ENCODE measurements at regions not wholly inside any gene's neighbourhood (a gene's known extent, or its start where the extent isn't known, plus 50 kb on each side); places are given as distances from the start of the nearest gene placed in this dataset.
"Not testable (repeated sequence)": the region's sequence is repeated elsewhere in the genome, so short reads cannot be mapped to it uniquely, and the experiment has no call there.

- no peak for TF ChIP-seq POLR2A (IDR thresholded peaks at IDR 0.05; ENCODE audit: low read length)
- no peak for TF ChIP-seq GATA1 (IDR thresholded peaks at IDR 0.05; ENCODE audit: low read depth, low read length)
- no peak for DNase-seq
Measured at GRCh38 chr14:82805892-82806825, 1272.5 kb upstream of the SEL1L start.

GRCh38 chr14:82811246-82811645 is 1277.6 kb upstream of the SEL1L start:
- TF ChIP-seq GATA1 (IDR thresholded peaks at IDR 0.05; ENCODE audit: low read depth, low read length) (no peak), POLR2A (IDR thresholded peaks at IDR 0.05; ENCODE audit: low read length) (no peak)
- DNase-seq, result no peak

- not testable (repeated sequence) for DNase-seq
Measured at GRCh38 chr14:82814339-82814738, 1280.7 kb upstream of the SEL1L start.

- TF ChIP-seq POLR2A (IDR thresholded peaks at IDR 0.05; ENCODE audit: low read length) (no peak), GATA1 (IDR thresholded peaks at IDR 0.05; ENCODE audit: low read depth, low read length) (no peak)
- DNase-seq, result no peak
Measured at GRCh38 chr14:82830596-82830995, 1296.9 kb upstream of the SEL1L start.

- TF ChIP-seq GATA1 (IDR thresholded peaks at IDR 0.05; ENCODE audit: low read depth, low read length) (no peak), POLR2A (IDR thresholded peaks at IDR 0.05; ENCODE audit: low read length) (no peak)
Measured at GRCh38 chr14:82836256-82836950, 1302.8 kb upstream of the SEL1L start.

GRCh38 chr14:82837611-82838140 is 1304.0 kb upstream of the SEL1L start:
- DNase-seq, result no peak
- TF ChIP-seq POLR2A (IDR thresholded peaks at IDR 0.05; ENCODE audit: low read length) (no peak), GATA1 (IDR thresholded peaks at IDR 0.05; ENCODE audit: low read depth, low read length) (no peak)

More at GRCh38 chr14:82836256-82836950, 1302.8 kb upstream of the SEL1L start:
- no peak for DNase-seq

- no peak for DNase-seq
- no peak for TF ChIP-seq GATA1 (IDR thresholded peaks at IDR 0.05; ENCODE audit: low read depth, low read length)
Measured at GRCh38 chr14:82850576-82850975, 1316.9 kb upstream of the SEL1L start.

GRCh38 chr14:82854131-82854530 is 1320.5 kb upstream of the SEL1L start:
- TF ChIP-seq GATA1 (IDR thresholded peaks at IDR 0.05; ENCODE audit: low read depth, low read length) (no peak), POLR2A (IDR thresholded peaks at IDR 0.05; ENCODE audit: low read length) (no peak)

GRCh38 chr14:82854901-82855300 is 1321.2 kb upstream of the SEL1L start:
- no peak for DNase-seq
- TF ChIP-seq GATA1 (IDR thresholded peaks at IDR 0.05; ENCODE audit: low read depth, low read length) (no peak), POLR2A (IDR thresholded peaks at IDR 0.05; ENCODE audit: low read length) (no peak)

More at GRCh38 chr14:82854131-82854530, 1320.5 kb upstream of the SEL1L start:
- no peak for DNase-seq

- peak in 1 of 2 experiments; percentile 22 for DNase-seq
- TF ChIP-seq POLR2A (IDR thresholded peaks at IDR 0.05; ENCODE audit: low read length) (no peak), GATA1 (IDR thresholded peaks at IDR 0.05; ENCODE audit: low read depth, low read length) (no peak)
Measured at GRCh38 chr14:82855912-82856391, 1322.3 kb upstream of the SEL1L start.

- TF ChIP-seq POLR2A (IDR thresholded peaks at IDR 0.05; ENCODE audit: low read length), result no peak
- no peak for TF ChIP-seq GATA1 (IDR thresholded peaks at IDR 0.05; ENCODE audit: low read depth, low read length)
- no peak for DNase-seq
Measured at GRCh38 chr14:82861313-82861712, 1327.7 kb upstream of the SEL1L start.

- no peak for TF ChIP-seq GATA1 (IDR thresholded peaks at IDR 0.05; ENCODE audit: low read depth, low read length)
- TF ChIP-seq POLR2A (IDR thresholded peaks at IDR 0.05; ENCODE audit: low read length), result no peak
- DNase-seq, result peak; percentile 16 to 41
Measured at GRCh38 chr14:82872494-82872893, 1338.8 kb upstream of the SEL1L start.

- TF ChIP-seq POLR2A (IDR thresholded peaks at IDR 0.05; ENCODE audit: low read length) (no peak), GATA1 (IDR thresholded peaks at IDR 0.05; ENCODE audit: low read depth, low read length) (no peak)
- no peak for DNase-seq
Measured at GRCh38 chr14:82878951-82879350, 1345.3 kb upstream of the SEL1L start.

GRCh38 chr14:82879949-82880535 is 1346.4 kb upstream of the SEL1L start:
- no peak for TF ChIP-seq GATA1 (IDR thresholded peaks at IDR 0.05; ENCODE audit: low read depth, low read length)
- no peak for TF ChIP-seq POLR2A (IDR thresholded peaks at IDR 0.05; ENCODE audit: low read length)
- no peak for DNase-seq

Data from erythroblast (primary cell).